ENCODE measurements at regions not wholly inside any gene's neighbourhood (a gene's known extent, or its start where the extent isn't known, plus 50 kb on each side); places are given as distances from the start of the nearest gene placed in this dataset.

GRCh38 chr21:15614766-15615165, 115.0 kb upstream of the USP25 start:
- TF ChIP-seq, protein P1, sequence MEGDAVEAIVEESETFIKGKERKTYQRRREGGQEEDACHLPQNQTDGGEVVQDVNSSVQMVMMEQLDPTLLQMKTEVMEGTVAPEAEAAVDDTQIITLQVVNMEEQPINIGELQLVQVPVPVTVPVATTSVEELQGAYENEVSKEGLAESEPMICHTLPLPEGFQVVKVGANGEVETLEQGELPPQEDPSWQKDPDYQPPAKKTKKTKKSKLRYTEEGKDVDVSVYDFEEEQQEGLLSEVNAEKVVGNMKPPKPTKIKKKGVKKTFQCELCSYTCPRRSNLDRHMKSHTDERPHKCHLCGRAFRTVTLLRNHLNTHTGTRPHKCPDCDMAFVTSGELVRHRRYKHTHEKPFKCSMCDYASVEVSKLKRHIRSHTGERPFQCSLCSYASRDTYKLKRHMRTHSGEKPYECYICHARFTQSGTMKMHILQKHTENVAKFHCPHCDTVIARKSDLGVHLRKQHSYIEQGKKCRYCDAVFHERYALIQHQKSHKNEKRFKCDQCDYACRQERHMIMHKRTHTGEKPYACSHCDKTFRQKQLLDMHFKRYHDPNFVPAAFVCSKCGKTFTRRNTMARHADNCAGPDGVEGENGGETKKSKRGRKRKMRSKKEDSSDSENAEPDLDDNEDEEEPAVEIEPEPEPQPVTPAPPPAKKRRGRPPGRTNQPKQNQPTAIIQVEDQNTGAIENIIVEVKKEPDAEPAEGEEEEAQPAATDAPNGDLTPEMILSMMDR (IDR thresholded peaks at IDR 0.05; ENCODE audit: extremely low read depth, insufficient read depth, missing control alignments) = no peak
- DNase-seq (ENCODE audit: low spot score) = no peak
- in situ Hi-C loops (cut with MboI; ENCODE audit: low pct_unique_long_range_greater_than_20kb, low sequenced_read_pairs, unreplicated experiment) = no loop called here

- no peak for DNase-seq (ENCODE audit: low spot score)
Measured at GRCh38 chr21:15616864-15617574, 112.8 kb upstream of the USP25 start.

DNA sequence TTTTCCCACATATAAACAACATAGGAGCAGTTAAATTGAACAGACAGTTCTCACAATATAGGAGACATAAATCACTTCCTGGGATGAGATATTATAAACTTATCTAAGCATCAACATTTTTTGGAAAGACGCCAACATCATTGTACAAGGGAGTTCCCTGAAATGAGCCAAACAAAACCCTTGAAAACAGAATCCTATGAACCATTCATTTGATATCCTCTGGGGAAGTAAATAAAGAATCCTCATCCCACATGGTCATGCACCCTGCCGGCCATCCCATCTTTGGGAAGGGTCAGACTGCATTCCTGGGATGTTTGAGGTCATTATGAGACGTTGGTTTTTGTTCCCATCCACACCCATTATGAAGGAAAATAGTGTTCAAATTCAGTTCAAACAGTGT, 111.8 kb upstream of the USP25 start:
- DNase-seq (ENCODE audit: low spot score) = no peak
- in situ Hi-C loops (cut with MboI; ENCODE audit: low pct_unique_long_range_greater_than_20kb, low sequenced_read_pairs, unreplicated experiment) = no loop called here

More at GRCh38 chr21:15616864-15617574, 112.8 kb upstream of the USP25 start:
- in situ Hi-C loops (cut with MboI; ENCODE audit: low pct_unique_long_range_greater_than_20kb, low sequenced_read_pairs, unreplicated experiment) = no loop called here
- TF ChIP-seq, protein P1 (IDR thresholded peaks at IDR 0.05; ENCODE audit: extremely low read depth, insufficient read depth, missing control alignments) = no peak

GRCh38 chr21:15620892-15621291, 108.9 kb upstream of the USP25 start:
- in situ Hi-C loops (cut with MboI; ENCODE audit: low pct_unique_long_range_greater_than_20kb, low sequenced_read_pairs, unreplicated experiment) = no loop called here
- DNase-seq (ENCODE audit: low spot score) = no peak
- TF ChIP-seq, protein P1 (IDR thresholded peaks at IDR 0.05; ENCODE audit: extremely low read depth, insufficient read depth, missing control alignments) = no peak

More for the DNA sequence above, 111.8 kb upstream of the USP25 start:
- TF ChIP-seq, protein P1 (IDR thresholded peaks at IDR 0.05; ENCODE audit: extremely low read depth, insufficient read depth, missing control alignments) = no peak

- TF ChIP-seq, protein P1 (IDR thresholded peaks at IDR 0.05; ENCODE audit: extremely low read depth, insufficient read depth, missing control alignments) = no peak
- no peak for DNase-seq (ENCODE audit: low spot score)
- in situ Hi-C loops (cut with MboI; ENCODE audit: low pct_unique_long_range_greater_than_20kb, low sequenced_read_pairs, unreplicated experiment) = loop anchor here (25.0 kb wide), 1 partner anchor 87 kb away; no protein-coding TSS in a partner anchor
Measured at GRCh38 chr21:15624646-15625045, 105.1 kb upstream of the USP25 start.

GRCh38 chr21:15625363-15625762, 104.4 kb upstream of the USP25 start:
- TF ChIP-seq, protein P1 (IDR thresholded peaks at IDR 0.05; ENCODE audit: extremely low read depth, insufficient read depth, missing control alignments) = no peak
- no peak for DNase-seq (ENCODE audit: low spot score)
- in situ Hi-C loops (cut with MboI; ENCODE audit: low pct_unique_long_range_greater_than_20kb, low sequenced_read_pairs, unreplicated experiment) = loop anchor here (25.0 kb wide), 1 partner anchor 88 kb away; no protein-coding TSS in a partner anchor
